ENCODE measurements at regions not wholly inside any gene's neighbourhood (a gene's known extent, or its start where the extent isn't known, plus 50 kb on each side); places are given as distances from the start of the nearest gene placed in this dataset.

DNA sequence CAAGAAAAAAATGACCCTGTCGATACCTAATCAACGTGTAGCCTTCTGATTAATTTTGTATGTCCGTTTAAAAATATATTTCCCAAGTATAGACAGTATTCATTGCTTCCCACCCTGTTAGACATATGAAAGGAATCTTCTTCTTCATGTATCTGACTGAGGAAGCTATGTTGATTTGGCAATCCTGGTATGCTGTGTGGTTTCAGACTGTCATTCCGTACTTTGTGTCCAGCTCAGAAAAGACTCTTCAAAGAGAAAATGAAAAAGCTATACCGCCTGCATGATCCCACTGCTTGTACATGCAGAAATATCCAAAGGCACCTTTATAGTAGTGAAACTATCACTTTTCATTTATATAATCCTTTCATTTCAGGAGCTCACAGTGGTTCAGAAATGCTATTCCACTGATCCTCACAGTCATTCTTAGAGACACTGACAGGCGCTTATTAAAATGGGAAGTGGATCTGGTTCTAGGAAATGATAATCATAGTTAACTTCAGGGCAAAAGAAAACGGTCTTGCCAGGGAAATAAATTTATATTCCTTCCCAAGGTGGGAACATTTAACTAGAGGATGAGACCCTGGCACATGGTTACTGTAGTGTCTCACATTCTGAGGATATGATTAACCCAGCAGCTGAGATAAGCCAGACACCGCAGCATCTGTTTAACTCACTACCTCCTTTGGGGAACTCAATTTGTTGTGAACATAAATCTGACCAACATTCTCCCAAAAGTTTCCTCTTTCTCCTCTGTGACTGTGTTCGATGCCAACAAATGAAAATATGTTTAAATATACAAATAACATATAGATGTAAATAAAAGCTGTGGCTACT lies 599.2 kb upstream of the LUZP2 start:
- no peak overlapping the region for H3K4me3 ChIP-seq (replicated peaks; ENCODE audit: low read depth, low read length)
- peak; percentile 86 for DNase-seq (ENCODE audit: low read depth)
- no peak for TF ChIP-seq CTCF (IDR thresholded peaks at IDR 0.05; ENCODE audit: low read length, missing control alignments)

- TF ChIP-seq CTCF (IDR thresholded peaks at IDR 0.05; ENCODE audit: low read length, missing control alignments): no peak
- no peak overlapping the region for H3K4me3 ChIP-seq (replicated peaks; ENCODE audit: low read depth, low read length)
- peak; percentile 94 for DNase-seq (ENCODE audit: low read depth)
Observed at GRCh38 chr11:23903044-23903704, 593.7 kb upstream of the LUZP2 start.

GRCh38 chr11:23919455-23919854 lies 577.4 kb upstream of the LUZP2 start:
- H3K4me3 ChIP-seq (replicated peaks; ENCODE audit: low read depth, low read length): no peak overlapping the region
- no peak for TF ChIP-seq CTCF (IDR thresholded peaks at IDR 0.05; ENCODE audit: low read length, missing control alignments)
- no peak for DNase-seq (ENCODE audit: low read depth)

GRCh38 chr11:23923357-23923756 lies 573.5 kb upstream of the LUZP2 start:
- H3K4me3 ChIP-seq (replicated peaks; ENCODE audit: low read depth, low read length): no peak overlapping the region
- TF ChIP-seq CTCF (IDR thresholded peaks at IDR 0.05; ENCODE audit: low read length, missing control alignments): no peak
- no peak for DNase-seq (ENCODE audit: low read depth)

GRCh38 chr11:23924226-23924625 lies 572.6 kb upstream of the LUZP2 start:
- DNase-seq (ENCODE audit: low read depth): no peak
- no peak overlapping the region for H3K4me3 ChIP-seq (replicated peaks; ENCODE audit: low read depth, low read length)
- no peak for TF ChIP-seq CTCF (IDR thresholded peaks at IDR 0.05; ENCODE audit: low read length, missing control alignments)

DNA sequence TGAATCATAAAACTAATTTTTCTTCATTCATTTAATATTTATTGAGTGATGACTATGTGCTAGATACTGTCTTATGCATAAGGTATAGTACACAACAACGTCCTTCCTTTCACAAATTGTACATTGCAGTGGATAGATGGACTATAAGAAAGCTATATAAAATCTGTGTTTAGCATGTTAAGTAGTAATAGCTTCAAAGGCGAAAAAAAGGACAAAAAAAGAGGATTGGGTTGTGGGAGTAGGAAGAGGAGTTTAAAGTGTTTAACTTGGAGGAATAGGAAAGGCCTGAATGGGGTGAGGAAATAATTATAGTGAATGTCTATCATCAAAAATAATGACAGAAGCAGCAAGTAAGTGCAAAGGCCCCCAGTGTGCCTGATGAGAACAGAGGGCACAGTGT lies 565.4 kb upstream of the LUZP2 start:
- TF ChIP-seq CTCF (IDR thresholded peaks at IDR 0.05; ENCODE audit: low read length, missing control alignments): no peak
- DNase-seq (ENCODE audit: low read depth): no peak
- no peak overlapping the region for H3K4me3 ChIP-seq (replicated peaks; ENCODE audit: low read depth, low read length)

All from fibroblast of pulmonary artery (primary cell).